Mammary epithelial cell (primary cell): ENCODE measurements at regions not wholly inside any gene's neighbourhood (a gene's known extent, or its start where the extent isn't known, plus 50 kb on each side); places are given as distances from the start of the nearest gene placed in this dataset.

Experiments used
- CTCF ChIP-seq, 2 donors: IDR thresholded peaks in 1 of 2; conservative IDR thresholded peaks in 1 of 2; 2 replicates each; pipeline ENCODE4 v1.5.1; 2011 to 2012; ENCODE audit warnings: inconsistent platforms in 2 of 2, low read length in 2 of 2, mild to moderate bottlenecking in 2 of 2, control low read depth in 1 of 2, low read depth in 1 of 2; ENCODE audit not compliant: insufficient read depth in 1 of 2; ENCODE audit errors: extremely low read depth in 1 of 2
- EZH2 ChIP-seq: IDR thresholded peaks from 2 replicates; pipeline ENCODE4 v1.6.1; 2012; ENCODE audit warnings: low read length, inconsistent platforms, borderline replicate concordance

- no peak for TF ChIP-seq CTCF (conservative IDR thresholded peaks at IDR 0.05 in 1 of 2, IDR thresholded peaks at IDR 0.05 in 1 of 2; ENCODE audit: extremely low read depth in 1 of 2, insufficient read depth in 1 of 2, low read depth in 1 of 2, low read length in 2 of 2)
- no peak for TF ChIP-seq EZH2
These were observed 222.3 kb downstream of the CTTN start for GRCh38 chr11:70620510-70621184.
